HG03280 (cell line): ENCODE measurements at regions not wholly inside any gene's neighbourhood (a gene's known extent, or its start where the extent isn't known, plus 50 kb on each side); places are given as distances from the start of the nearest gene placed in this dataset.

Source experiments
- ATAC-seq: cut with Tn5 transposase; IDR thresholded peaks from one replicate; pipeline ENCODE4 v1.9.1; 2021; ENCODE audit warnings: mild to moderate bottlenecking, moderate library complexity; ENCODE audit not compliant: unreplicated experiment

GRCh38 chr12:13691598-13691997, 289.8 kb downstream of the GRIN2B start:
- no peak for ATAC-seq

GRCh38 chr12:13687633-13688032, 293.8 kb downstream of the GRIN2B start:
- ATAC-seq = no peak

- no peak for ATAC-seq
These were observed 295.1 kb downstream of the GRIN2B start for GRCh38 chr12:13686260-13686659.

- no peak for ATAC-seq
These were observed 300.5 kb downstream of the GRIN2B start for GRCh38 chr12:13680916-13681315.

GRCh38 chr12:13676880-13677279, 304.5 kb downstream of the GRIN2B start:
- ATAC-seq = no peak

DNA sequence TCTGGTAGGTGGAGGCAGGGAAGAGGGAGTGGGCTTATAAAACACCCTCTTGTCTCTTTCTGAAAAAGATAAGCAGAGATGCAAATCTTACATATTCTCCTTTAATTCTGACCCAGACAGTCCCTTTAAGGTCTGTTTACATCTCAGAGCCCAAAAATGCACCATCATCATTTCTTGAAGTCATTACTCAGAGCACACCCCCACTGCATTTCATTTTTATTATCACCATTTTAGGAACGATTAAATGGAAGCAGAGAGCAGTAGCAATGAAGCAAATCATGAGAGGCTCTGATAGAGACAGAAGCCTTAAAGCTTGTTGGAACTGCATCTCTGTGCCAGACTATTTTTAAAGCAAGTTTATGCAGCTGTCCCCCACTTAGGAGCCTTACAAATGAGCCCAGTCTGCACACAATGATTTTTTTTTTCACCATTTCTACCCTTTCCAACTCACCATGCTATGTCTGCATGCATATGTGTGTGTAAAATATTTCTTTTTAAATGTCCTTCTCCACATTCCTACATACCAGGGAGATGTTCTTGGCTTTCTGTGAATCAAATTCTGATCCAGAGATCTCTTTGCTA, 311.0 kb downstream of the GRIN2B start:
- ATAC-seq = no peak

DNA sequence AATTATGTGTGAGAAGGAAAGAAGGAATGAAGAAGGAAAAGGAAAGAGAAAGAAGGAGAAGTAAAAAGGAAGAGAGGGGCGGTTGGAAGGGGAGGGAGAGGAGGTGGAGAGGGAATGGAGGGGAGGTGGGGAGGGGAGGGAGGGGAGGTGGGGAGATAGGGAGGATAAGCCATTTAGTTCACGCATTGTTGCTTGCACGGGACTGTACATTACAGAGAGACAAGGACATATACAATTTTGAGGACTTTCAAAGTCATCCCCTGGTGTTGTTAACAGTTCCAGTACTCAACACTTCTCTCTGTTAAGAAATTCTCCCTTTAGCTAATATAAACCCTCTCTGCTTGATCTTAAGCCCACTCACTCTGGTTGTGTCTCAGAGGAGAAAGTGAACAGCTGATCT, 312.5 kb downstream of the GRIN2B start:
- ATAC-seq = no peak

- no peak for ATAC-seq
These were observed 314.6 kb downstream of the GRIN2B start for GRCh38 chr12:13666806-13667205.

DNA sequence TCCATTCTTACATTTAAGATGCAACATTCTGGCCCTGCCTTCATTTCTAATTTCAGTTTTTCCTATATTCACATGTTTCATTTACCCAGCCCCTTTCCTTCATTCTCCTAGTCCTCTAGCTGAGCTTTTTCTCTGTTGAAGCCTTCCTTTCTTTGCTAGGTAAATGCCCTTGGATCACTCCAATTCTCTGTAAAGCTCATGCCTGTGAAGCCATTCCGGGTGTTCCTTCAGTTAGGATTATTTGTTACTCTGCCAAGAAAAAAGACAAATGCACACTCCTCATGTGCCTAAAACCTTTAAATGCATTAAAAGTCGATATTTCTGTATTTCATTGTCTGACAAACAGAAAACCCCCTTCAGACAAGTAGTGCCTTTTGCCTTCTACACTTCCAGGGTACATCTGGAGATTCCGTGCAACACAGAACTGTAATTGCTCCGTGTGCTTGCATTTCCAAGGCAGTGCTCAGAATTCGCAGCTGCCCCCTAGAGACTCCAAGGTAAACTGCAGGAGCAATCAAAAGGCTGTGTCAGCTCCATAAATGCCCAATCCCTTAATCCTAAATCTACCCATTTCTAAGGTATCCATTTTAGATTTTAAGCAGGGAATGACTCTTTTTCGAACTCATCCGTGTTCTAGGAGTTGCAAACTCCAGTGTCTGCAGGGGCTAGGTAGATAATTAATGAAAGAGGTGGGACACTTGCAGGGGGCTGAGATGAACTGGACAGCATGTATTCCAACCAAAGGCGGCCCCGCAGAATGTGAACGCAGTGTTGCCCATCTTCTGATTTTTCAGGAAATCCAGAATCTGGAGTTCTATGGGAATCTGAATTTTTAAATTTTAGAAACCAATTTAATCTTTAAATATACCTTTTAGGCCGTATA, 320.2 kb downstream of the GRIN2B start:
- ATAC-seq = peak; percentile 66

DNA sequence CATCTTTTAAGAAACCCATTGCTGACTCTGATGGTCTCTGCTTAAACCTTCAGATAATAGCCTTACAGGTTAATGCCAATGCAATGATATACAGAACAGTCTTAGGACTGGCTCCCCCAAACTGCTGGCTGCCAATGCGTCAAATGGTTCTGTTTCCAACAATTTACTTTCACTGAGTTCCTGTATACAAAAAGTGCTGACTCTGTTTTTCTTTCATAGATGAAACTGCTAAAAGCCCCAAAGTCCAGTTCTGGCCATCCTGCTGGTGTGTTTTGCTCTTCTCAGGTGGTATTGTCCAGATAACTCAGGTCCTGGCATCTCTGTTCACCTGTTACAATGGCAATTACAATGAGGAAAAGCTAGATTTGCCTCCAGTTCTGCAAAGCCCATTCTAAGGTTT, 326.9 kb downstream of the GRIN2B start:
- no peak for ATAC-seq

- no peak for ATAC-seq
These were observed 329.3 kb downstream of the GRIN2B start for GRCh38 chr12:13652105-13652504.

DNA sequence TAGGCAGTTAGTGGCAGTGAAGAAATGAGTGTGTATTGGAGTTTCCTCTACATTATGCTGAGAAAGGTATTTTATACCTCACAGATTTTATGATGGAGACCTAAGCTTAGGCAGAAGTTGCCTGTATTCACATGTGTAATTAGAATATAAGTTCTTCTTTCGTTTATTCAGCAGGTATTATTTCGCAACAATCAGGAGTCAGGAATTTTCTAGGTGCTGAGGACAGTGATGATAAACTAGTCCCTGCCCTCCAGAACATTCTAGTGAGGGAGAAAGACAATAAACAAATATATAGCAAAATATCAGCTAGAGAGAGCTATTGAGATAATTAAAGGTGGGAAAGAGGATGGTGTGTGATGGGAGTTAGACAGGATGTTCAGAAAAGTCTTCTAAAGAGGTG, 345.7 kb downstream of the GRIN2B start:
- no peak for ATAC-seq

DNA sequence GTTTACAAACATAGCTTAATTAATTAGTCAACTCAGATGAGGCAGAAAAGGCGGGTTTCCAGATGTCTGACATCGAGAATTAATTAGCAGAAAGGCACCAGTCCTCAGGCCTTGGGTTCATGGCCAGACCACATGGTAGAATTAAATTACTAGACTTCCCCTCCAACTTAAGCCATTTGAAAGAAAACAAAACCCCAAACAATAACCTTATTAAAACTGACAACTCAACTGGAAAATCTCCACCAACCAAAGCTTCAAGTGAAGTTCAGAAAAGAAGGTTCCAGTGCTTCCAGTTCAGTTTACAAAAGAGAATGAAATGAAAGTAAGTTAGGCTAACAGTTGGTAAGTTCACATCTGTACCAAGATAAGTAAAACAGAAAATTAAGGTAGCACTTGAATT, 349.5 kb downstream of the GRIN2B start:
- no peak for ATAC-seq

- no peak for ATAC-seq
These were observed 351.0 kb downstream of the GRIN2B start for GRCh38 chr12:13630354-13630753.

DNA sequence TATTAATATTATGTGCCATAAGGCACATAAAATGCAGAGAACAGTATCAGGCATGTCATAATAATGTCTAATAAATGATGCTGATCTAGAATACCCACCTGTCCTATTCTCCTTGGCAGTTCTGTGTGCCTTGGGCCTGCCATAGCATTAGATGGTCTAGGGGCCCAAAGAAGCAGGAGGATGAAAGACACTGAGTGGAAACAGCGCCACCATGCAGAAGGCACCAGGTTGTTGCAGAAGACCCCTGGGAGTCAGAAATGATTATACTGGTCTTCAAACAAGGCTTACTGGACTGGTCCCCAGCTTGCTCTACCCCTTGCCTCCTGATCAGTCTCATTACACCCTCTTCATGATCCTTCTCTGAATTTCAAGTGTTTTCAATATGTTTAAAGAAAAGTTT, 353.3 kb downstream of the GRIN2B start:
- no peak for ATAC-seq

GRCh38 chr12:13627536-13627935, 353.9 kb downstream of the GRIN2B start:
- no peak for ATAC-seq

DNA sequence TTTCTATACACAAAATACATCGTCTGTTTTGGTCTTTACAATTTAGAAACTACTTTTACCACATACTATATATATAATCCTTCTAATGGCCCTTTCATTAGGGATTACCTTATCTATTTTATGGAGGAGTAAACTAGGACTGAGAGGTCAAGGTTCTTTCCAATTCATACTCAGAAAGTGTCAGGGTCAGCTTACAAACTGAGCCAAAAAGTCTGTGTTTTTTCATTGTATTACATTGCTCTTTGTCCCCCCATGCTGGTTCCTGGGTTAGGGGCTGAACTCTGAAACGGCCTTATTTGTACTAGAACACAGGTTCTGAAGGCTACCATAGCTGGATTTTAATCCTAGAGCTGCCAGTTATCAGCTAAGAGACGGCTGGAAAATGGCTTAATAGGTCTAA, 368.1 kb downstream of the GRIN2B start:
- no peak for ATAC-seq

GRCh38 chr12:13609894-13610679, 371.3 kb downstream of the GRIN2B start:
- no peak for ATAC-seq

DNA sequence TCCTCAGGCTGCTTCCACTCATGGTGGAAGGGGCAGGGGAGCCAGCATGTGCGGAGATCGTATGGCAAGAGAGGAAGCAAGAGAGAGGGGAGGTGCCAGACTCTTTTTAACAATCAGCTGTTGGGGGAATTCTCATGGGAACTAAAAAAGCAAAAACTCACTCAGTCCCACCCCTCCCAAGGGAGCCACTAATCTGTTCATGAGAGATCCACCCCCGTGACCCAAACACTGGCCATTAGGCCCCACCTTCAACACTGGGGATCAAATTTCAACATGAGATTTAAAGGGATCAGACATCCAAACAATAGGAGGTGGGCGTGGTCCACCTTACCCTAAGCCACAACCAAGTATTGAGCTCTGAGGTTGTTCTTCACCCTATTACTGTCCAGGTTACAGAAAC, 375.1 kb downstream of the GRIN2B start:
- ATAC-seq = no peak

GRCh38 chr12:13603953-13604352, 377.4 kb downstream of the GRIN2B start:
- no peak for ATAC-seq

GRCh38 chr12:13602172-13602571, 379.2 kb downstream of the GRIN2B start:
- ATAC-seq = no peak

- ATAC-seq = no peak
These were observed 382.2 kb downstream of the GRIN2B start for GRCh38 chr12:13599176-13599575.
